Liver (tissue), 3 donors: ENCODE measurements at regions not wholly inside any gene's neighbourhood (a gene's known extent, or its start where the extent isn't known, plus 50 kb on each side); places are given as distances from the start of the nearest gene placed in this dataset.

Source experiments
- EGR1 ChIP-seq, 2 donors: IDR thresholded peaks; 2 replicates each; pipeline ENCODE4 v1.6.1; 2016 to 2018; ENCODE audit warnings: antibody characterized with exemption in 2 of 2, low read depth in 2 of 2
- FOXA2 ChIP-seq: IDR thresholded peaks from 2 replicates; pipeline ENCODE4 v1.6.1; 2016; ENCODE audit warnings: antibody characterized with exemption
- YY1 ChIP-seq: IDR thresholded peaks from 2 replicates; pipeline ENCODE4 v1.6.1; 2016; ENCODE audit warnings: antibody characterized with exemption, mild to moderate bottlenecking
- TF ChIP-seq, protein P1 (sequence below): fragments of 150-350 bp; IDR thresholded peaks from 2 replicates; pipeline ENCODE4 v1.5.1; 2017; ENCODE audit warnings: improper control_type of control experiment, low read depth, low read length; ENCODE audit not compliant: missing input control
- donor health status: healthy.
- donor health status: healthy.

DNA sequence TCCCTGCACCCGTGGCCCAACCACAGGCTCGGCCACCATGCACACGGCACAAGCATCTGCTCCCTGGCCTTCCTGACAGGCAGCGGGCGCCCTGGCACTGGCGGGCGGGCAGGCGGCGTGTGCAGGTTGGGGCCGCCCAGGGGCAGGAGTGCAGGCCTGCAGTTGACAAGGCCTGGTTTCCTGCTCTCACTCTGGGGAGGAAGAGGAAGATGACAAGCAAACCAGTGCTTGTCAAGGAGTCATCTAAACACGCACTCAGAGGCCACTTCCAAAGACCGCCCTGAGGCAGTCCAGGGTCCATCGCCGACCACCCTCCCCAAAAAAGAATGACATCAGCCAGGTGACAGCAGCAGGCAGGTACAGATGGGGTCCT, 65.3 kb upstream of the LINC01488 start:
- TF ChIP-seq, protein P1, sequence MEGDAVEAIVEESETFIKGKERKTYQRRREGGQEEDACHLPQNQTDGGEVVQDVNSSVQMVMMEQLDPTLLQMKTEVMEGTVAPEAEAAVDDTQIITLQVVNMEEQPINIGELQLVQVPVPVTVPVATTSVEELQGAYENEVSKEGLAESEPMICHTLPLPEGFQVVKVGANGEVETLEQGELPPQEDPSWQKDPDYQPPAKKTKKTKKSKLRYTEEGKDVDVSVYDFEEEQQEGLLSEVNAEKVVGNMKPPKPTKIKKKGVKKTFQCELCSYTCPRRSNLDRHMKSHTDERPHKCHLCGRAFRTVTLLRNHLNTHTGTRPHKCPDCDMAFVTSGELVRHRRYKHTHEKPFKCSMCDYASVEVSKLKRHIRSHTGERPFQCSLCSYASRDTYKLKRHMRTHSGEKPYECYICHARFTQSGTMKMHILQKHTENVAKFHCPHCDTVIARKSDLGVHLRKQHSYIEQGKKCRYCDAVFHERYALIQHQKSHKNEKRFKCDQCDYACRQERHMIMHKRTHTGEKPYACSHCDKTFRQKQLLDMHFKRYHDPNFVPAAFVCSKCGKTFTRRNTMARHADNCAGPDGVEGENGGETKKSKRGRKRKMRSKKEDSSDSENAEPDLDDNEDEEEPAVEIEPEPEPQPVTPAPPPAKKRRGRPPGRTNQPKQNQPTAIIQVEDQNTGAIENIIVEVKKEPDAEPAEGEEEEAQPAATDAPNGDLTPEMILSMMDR: no peak
- TF ChIP-seq EGR1 (IDR thresholded peaks at IDR 0.05; ENCODE audit: low read depth in 2 of 2) (no peak), FOXA2 (no peak), YY1 (no peak)
